Fibroblast of skin of right quadriceps (primary cell): ENCODE measurements at regions not wholly inside any gene's neighbourhood (a gene's known extent, or its start where the extent isn't known, plus 50 kb on each side); places are given as distances from the start of the nearest gene placed in this dataset.

Experiments used
- DNase-seq: peaks from one replicate; pipeline ENCODE4 v3.0.0-alpha.2; 2013

GRCh38 chr9:79287708-79288290 lies 284.0 kb upstream of the TLE4 start:
- DNase-seq, result no peak

GRCh38 chr9:79289856-79290255 lies 281.9 kb upstream of the TLE4 start:
- no peak for DNase-seq

DNA sequence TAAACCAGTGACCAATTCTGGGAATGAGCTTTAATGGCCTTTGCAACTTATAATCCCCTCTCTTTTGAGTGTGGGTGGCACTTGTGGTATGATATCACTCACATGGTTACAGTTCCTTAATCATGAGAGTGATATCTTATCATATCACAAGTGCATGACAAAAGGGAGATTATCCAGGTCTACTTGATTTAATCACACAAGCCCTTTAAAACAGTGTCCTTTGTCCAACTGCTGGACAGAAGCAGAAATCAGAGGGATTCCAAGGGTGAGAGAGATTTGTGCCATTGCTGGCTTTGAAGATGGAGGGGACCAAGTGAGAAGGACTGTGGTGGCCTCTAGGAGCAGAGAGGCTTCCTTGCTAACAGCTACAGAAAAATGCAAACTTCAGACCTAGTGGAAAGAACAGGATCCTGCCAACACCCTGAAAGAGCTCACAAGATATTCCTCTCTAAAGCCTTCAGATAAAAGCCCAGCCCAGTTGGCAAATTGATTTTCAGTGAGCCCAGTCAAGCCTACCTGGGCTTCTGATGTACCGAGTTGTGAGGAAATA lies 279.0 kb upstream of the TLE4 start:
- no peak for DNase-seq

- no peak for DNase-seq
Measured at GRCh38 chr9:79300068-79300467, 271.7 kb upstream of the TLE4 start.

DNA sequence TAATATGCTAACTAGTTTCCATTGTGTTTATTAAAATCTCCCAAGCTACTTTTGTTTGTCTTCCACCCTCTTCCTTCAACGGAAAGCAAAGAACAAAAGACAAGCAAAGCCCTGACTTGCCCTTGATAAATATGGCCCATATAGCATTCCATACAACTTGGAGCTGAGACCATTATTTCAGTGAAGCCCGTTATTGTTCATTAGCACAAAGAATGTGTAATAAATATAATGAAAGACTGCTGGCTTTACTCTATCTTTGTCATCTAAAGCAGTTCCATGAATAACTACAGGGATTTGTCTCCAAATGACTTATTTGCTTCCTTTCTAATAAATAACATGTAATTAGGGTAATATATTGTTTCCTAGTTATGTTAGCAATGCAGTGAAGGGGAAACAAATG lies 270.7 kb upstream of the TLE4 start:
- DNase-seq, result no peak

DNA sequence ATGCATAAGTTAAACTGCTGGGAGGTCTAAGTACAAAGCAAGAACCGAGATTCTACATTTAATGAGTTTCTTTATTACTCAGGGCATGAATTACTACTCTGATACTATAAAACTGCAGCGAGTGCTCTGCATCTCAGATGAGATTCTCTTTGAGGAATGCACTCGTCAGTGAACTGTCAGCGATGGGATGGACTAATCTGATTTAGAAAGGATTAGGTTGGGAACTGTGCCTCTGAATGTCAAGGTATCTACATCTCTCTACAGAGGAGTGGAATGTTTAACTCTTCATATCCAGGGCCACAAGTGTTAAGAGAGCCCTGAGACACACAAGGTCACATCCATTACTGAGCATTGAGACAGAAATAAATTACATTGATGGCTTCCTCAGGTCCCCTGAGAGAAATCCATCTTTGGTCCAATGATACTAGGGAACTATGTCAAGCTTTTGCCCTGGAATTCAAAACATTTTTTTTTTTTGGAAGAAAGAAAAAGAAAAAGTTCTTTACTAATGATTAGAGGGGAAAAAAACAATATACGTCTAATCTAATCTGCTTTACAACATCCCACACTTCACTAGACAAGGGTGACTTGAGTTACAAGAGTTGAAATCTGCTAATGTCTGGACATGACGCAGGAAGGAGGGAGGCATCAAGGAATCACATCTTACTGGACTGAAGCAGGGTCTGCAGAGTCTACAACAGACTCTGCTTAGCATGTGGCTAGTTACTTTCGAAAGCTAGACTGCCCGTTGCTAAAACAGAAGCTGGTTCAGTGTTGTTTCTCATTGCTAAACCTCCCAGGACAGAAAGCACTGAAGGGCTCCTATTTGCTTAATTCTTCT lies 270.0 kb upstream of the TLE4 start:
- DNase-seq, result peak; percentile 67

- DNase-seq, result no peak
Measured at GRCh38 chr9:79302569-79302968, 269.2 kb upstream of the TLE4 start.

DNA sequence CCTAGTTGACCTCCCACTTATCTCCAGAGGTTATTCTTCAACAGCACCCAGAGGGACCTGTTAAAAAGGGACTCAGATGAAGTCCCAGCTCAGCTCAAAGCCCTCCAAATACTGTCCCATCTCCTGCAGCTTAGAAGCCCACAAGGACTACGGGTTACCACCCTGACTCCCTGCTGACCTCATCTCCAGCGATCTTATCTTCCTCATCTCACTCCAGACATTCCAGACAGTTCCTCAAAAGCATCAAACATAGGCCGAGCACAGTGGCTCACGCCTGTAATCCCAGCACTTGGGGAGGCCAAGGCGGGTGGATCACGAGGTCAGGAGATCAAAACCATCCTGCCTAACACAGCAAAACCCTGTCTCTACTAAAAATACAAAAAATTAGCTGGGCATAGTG lies 263.8 kb upstream of the TLE4 start:
- no peak for DNase-seq

GRCh38 chr9:79312686-79313421 lies 258.9 kb upstream of the TLE4 start:
- no peak for DNase-seq

GRCh38 chr9:79325501-79325900 lies 246.3 kb upstream of the TLE4 start:
- peak; percentile 21 for DNase-seq

DNA sequence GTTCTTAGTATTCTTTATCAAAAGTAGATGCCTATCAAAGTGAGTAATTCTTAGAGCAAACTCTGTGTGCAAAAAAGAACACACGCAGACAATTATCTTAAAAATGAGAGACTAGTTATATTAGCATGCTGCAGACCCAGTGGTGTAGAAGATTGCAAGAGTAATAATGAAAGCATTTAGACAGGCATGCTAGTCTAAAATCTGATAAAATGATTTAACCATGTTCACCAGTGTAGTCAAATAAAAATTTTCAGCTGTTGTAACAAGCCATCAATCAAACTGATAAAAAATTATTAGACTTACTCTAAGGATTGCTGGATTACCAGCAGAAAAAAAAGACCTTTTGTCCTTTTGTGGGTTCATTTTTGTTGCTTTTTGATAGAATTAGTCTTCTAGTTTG lies 241.9 kb upstream of the TLE4 start:
- no peak for DNase-seq

- DNase-seq, result no peak
Measured at GRCh38 chr9:79334001-79334400, 237.8 kb upstream of the TLE4 start.

- DNase-seq, result no peak
Measured at GRCh38 chr9:79334711-79335110, 237.1 kb upstream of the TLE4 start.

DNA sequence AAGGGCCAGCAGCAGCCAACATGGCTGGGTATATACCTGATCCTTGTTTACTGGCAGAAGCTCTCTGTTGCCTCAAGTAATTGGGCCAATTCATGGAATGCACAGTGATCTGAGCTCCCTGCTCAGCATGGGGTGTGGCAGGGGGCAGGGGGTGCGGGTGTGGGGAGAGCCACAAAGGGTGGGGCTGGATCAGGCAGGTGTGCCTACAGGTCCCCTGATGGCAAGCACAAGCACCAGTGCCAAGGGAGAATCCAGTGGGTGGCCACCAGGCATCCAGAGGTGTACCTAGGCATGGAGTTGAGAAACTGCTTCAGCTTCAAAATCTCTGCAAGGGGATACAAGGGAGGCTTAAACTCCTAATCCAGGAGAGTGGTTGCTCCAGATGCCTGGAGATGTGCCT lies 235.8 kb upstream of the TLE4 start:
- no peak for DNase-seq

DNA sequence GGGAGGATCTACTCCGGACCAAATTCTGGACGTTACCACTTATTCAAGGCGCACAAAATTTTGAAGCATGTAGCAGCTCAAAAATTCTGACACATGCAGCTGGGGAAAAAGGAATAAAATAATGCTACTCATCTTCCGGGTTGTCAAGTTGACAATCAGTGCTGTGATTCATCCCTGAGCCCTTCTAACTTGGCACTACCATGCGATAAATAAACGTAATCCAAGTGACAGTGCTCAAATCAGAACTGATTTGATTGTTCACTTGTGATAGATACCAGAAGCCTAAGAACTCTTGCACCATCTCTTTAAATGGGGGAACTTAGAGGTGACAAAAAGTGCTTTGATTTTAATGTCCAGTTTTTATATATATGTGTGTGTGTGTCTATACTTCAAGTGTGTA lies 230.2 kb upstream of the TLE4 start:
- no peak for DNase-seq

- DNase-seq, result peak; percentile 50
Measured at GRCh38 chr9:79346350-79347020, 225.3 kb upstream of the TLE4 start.

DNA sequence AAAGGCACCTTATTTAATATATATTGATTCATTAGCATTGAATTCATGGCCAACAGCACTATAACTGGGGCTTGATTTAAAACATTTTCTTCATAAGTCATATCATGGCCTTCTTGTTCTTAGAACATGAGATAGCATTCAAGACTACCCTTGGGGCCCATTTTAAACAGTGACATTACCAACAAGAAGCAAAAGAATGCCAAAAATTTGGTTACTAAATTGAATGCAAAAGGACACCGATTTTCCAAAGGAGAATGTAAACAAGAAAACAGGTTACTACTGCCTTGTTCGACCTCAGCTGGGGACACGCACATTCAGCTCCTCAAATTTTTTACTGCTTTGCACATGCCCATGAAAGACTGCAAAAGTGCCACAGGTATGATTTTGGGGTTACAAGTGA lies 219.4 kb upstream of the TLE4 start:
- no peak for DNase-seq

DNA sequence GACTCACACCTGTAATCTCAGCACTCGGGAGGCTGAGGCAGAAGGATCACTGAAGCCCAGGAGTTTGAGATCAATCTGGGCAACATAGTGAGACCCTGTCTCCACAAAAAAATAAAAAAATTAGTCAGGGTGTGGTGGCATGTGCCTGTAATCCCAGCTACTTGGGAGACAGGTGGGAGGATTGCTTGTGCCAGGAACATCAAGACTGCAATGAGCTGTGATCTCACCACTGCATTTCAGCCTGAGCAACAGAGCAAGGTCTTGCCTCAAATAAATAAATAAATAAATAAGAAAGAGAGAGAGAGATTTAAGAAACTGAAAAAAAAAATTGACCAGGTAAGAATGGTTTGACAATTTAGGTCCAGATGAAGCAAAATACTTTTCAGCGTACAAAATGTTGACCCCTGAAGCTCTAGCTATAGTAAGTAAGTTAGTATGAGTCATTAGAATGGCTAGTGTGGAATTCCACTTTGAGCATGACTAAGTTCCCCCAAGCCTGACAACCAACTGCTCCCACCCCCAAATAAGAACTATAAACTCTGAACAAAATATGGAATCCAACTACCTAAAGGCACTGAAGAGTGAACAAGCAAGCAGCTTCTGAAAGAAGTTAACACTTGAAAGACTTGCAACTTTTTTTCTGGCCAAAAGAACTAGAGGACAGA lies 217.8 kb upstream of the TLE4 start:
- peak; percentile 79 for DNase-seq

GRCh38 chr9:79357194-79357593 lies 214.6 kb upstream of the TLE4 start:
- DNase-seq, result no peak

GRCh38 chr9:79357616-79358015 lies 214.1 kb upstream of the TLE4 start:
- DNase-seq, result no peak

GRCh38 chr9:79360387-79361347 lies 211.1 kb upstream of the TLE4 start:
- DNase-seq, result peak; percentile 78
